ENCODE measurements at regions not wholly inside any gene's neighbourhood (a gene's known extent, or its start where the extent isn't known, plus 50 kb on each side); places are given as distances from the start of the nearest gene placed in this dataset.
A peak's percentile ranks its signal among the peaks of the same experiment; 100 is the strongest.

DNA sequence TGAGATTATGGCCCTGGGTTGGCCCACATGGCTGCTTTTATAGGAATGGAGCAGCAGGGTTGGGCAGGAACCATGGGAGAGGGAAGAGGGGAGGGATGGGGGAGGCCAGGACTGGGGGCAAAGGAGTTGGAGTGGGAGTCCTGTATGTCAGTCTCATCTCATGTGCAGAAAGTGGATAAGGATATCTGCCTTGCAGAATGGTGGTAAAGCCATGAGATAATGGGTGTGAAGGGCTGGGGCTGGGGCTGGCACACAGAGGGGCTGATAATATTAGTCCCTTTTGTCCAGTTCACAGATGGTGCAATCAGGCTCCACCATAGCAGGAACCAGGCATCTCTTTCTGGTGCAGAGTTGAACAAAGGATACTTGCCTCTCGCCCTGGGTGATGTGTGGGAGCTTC lies 101.3 kb downstream of the MRM1 start:
- TF ChIP-seq, protein P1, sequence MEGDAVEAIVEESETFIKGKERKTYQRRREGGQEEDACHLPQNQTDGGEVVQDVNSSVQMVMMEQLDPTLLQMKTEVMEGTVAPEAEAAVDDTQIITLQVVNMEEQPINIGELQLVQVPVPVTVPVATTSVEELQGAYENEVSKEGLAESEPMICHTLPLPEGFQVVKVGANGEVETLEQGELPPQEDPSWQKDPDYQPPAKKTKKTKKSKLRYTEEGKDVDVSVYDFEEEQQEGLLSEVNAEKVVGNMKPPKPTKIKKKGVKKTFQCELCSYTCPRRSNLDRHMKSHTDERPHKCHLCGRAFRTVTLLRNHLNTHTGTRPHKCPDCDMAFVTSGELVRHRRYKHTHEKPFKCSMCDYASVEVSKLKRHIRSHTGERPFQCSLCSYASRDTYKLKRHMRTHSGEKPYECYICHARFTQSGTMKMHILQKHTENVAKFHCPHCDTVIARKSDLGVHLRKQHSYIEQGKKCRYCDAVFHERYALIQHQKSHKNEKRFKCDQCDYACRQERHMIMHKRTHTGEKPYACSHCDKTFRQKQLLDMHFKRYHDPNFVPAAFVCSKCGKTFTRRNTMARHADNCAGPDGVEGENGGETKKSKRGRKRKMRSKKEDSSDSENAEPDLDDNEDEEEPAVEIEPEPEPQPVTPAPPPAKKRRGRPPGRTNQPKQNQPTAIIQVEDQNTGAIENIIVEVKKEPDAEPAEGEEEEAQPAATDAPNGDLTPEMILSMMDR (conservative IDR thresholded peaks at IDR 0.05; ENCODE audit: low read depth, low read length): no peak
- no peak for DNase-seq (ENCODE audit: low read depth)
- no peak overlapping the region for H3K4me3 ChIP-seq (ENCODE audit: low read depth, low read length)

DNA sequence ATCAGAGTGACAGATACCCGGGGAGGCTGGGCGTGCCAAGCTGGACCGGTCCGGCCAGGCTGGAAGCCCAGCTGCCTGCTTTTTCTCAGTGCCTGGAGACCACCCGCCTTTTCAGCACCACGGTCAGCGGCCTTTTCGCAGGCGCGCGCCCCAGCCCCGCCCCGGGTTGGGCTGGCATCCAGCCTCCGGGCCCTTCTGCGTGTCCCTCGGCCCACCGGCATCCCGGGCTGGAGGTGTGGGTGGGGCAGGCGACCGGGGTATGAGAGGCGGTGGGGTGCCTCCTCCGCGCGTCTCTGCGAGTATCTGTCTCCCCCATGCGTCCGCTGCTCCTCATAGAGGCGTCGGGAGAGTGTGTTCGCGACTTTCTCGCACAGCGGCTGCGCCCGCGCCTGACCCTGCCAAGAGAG lies 102.5 kb downstream of the MRM1 start:
- peak overlapping the region; percentile 1 for H3K4me3 ChIP-seq (ENCODE audit: low read depth, low read length)
- no peak for DNase-seq (ENCODE audit: low read depth)
- TF ChIP-seq, protein P1 (conservative IDR thresholded peaks at IDR 0.05; ENCODE audit: low read depth, low read length): no peak

DNA sequence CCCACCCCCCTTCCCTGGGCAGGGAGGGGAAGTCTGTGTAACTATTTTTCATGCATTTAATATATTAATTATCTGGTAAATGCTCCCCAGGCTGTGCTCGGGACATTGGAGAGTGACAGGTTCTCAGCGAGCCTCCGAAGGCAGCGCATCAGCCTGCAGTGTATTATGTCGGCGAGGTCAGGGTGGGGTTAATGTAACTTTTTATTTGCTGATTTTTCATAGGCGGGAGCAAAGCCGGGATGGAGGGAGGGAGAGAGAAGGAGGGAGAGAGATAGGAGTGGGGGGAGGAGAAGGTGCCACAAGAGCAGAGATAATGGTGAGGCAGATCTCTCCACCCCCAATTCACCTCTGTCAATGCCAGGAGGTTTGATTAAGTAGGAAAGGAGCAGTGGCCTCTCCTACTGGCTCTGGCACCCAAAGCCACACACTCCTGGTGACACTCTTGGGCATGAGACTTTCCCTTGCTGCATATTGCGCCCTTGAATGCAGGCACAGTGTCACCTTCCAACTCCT lies 104.0 kb downstream of the MRM1 start:
- DNase-seq (ENCODE audit: low read depth): no peak

DNA sequence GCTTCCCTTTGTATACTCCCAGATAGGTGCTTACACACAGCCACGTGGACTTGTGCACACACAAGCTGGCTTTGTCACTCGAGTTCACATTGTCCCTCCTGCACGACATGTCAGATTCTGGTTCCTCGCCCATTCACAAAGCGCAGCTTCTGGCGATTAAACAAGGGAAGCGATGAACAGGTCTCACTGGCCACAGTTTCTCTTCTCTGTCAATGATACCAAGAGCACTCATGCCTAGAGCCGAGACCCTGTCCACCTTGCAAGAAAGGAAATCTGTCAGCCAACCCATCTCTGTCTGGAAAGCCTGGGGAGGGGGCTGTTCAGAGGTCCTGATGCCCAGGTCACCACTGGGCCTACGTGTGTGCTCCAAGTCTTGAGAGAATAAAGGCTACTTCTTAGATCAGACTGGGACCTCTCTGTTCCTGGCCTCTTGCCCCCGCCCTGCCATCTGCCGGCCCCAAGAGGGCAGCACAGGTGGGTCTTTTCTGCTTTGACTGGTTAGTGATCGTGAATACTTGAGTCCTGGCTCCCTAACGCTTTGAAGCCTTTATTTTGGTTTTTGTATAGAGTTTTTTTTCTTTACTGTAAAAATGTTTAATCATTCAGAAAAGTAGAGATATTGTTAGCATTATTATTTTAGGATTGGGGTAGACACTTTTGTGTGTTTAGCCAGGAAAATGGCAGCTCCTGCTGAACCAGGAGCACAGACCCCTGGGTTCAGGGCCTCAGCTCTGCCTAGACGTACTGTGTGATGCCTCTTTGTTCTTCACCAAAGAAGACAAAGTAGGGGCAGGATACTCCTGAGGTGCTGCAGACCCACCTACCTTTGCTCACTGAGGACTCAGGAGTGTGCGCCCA lies 104.7 kb downstream of the MRM1 start:
- TF ChIP-seq, protein P1 (conservative IDR thresholded peaks at IDR 0.05; ENCODE audit: low read depth, low read length): peak; percentile 86
- no peak overlapping the region for H3K4me3 ChIP-seq (ENCODE audit: low read depth, low read length)
- DNase-seq (ENCODE audit: low read depth): no peak

More for the DNA sequence above, 104.0 kb downstream of the MRM1 start:
- no peak overlapping the region for H3K4me3 ChIP-seq (ENCODE audit: low read depth, low read length)
- TF ChIP-seq, protein P1 (conservative IDR thresholded peaks at IDR 0.05; ENCODE audit: low read depth, low read length): no peak

DNA sequence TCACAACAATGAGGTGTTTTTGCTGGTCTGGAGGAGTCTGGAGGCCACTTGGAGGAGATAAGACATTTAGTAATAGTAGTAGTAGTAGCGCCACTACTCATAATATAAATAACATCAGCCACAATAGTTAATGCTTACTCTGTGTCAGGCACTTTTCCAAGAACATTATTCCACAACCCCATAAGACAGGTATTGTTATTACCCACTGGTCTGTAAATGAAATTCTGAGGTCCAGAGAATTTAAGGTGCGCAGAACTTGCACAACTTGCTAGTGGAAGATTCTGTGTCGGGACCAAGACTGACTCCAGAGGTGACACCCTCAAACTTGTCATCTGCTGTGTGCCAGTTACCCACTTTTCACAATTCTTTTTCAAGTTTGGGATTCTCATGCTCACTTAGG lies 106.5 kb downstream of the MRM1 start:
- peak; percentile 12 for DNase-seq (ENCODE audit: low read depth)
- H3K4me3 ChIP-seq (ENCODE audit: low read depth, low read length): no peak overlapping the region
- TF ChIP-seq, protein P1 (conservative IDR thresholded peaks at IDR 0.05; ENCODE audit: low read depth, low read length): no peak

DNA sequence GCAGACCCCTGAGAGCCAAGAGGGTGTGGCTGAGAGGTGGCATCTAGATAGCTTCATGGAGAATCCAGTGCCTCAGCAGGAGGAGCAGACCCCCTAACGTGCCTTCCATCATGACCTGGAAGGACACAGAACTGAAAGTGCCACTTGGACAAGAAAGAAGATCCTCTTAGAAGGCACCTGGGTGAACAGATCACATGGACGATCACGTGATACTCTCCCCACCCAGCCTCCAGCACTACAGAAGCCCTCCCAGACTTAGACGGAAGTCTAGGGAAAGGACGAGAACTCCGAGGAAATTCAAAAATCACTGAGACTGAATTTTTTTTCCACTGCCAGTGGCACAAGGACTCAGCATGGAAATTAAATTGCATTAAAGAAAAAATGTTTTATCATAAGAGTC lies 113.4 kb downstream of the MRM1 start:
- DNase-seq (ENCODE audit: low read depth): no peak
- H3K4me3 ChIP-seq (ENCODE audit: low read depth, low read length): no peak overlapping the region
- TF ChIP-seq, protein P1 (conservative IDR thresholded peaks at IDR 0.05; ENCODE audit: low read depth, low read length): no peak

DNA sequence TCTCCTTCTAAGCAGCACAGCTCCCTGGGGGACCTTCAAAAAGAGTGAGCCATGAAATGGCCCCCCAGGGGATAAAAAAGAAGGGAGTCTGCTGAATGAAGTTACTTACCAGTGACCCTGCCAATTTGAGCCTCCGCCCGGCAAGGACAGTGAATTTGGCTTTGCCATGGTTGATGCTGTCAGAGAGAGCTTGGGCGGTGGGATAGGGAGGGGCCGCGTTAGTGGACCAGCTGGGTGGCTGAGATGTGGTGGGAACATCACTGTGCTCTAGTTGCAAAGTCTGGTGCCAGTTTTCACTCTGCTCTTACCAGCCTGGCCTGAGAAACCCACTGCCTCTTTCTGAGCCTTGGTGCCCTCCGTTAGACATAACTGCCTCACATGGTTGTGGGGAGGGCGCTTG lies 114.6 kb downstream of the MRM1 start:
- H3K4me3 ChIP-seq (ENCODE audit: low read depth, low read length): no peak overlapping the region
- TF ChIP-seq, protein P1 (conservative IDR thresholded peaks at IDR 0.05; ENCODE audit: low read depth, low read length): no peak
- no peak for DNase-seq (ENCODE audit: low read depth)

Data from epithelial cell of proximal tubule (primary cell).